ENCODE measurements at regions not wholly inside any gene's neighbourhood (a gene's known extent, or its start where the extent isn't known, plus 50 kb on each side); places are given as distances from the start of the nearest gene placed in this dataset.

- no peak overlapping the region for H3K27ac ChIP-seq
- intact Hi-C loops (cut with DNase I): no loop called here
- no peaks in the 10 kb centered on the region for H3K9me3 ChIP-seq
- H3K36me3 ChIP-seq: no peaks in the 10 kb centered on the region
- H3K27me3 ChIP-seq: no peaks in the 10 kb centered on the region
- H3K4me3 ChIP-seq: no peak overlapping the region
- TF ChIP-seq, protein P1, sequence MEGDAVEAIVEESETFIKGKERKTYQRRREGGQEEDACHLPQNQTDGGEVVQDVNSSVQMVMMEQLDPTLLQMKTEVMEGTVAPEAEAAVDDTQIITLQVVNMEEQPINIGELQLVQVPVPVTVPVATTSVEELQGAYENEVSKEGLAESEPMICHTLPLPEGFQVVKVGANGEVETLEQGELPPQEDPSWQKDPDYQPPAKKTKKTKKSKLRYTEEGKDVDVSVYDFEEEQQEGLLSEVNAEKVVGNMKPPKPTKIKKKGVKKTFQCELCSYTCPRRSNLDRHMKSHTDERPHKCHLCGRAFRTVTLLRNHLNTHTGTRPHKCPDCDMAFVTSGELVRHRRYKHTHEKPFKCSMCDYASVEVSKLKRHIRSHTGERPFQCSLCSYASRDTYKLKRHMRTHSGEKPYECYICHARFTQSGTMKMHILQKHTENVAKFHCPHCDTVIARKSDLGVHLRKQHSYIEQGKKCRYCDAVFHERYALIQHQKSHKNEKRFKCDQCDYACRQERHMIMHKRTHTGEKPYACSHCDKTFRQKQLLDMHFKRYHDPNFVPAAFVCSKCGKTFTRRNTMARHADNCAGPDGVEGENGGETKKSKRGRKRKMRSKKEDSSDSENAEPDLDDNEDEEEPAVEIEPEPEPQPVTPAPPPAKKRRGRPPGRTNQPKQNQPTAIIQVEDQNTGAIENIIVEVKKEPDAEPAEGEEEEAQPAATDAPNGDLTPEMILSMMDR (IDR thresholded peaks at IDR 0.05): no peak
- no peak for TF ChIP-seq POLR2A (IDR thresholded peaks at IDR 0.05)
- no peaks in the 10 kb centered on the region for H3K4me1 ChIP-seq
- DNase-seq: no peak
Measured at GRCh38 chr11:127061947-127062346, 61.4 kb upstream of the KIRREL3 start.

DNA sequence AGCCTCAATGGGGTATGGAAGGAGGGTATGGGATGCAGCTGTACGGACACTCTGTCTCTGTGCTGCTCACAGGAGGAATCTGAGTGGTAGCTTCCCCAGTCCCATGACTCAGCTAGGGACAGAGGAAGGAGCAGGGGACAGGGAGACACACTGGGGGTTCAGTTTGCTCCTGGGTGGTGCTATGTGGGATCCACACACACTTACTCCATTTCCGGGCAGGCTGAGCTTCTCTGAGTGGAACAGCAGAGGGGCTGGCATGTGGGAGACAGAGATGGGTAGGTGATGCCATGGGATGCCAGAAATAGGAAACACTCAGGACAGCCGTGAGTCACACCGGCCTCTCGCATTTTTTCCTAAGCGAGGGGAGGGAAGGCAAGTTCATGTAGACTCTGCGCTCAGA is 59.2 kb upstream of the KIRREL3 start:
- no peak for DNase-seq
- intact Hi-C loops (cut with DNase I): no loop called here
- 83 to 85% methylated on average over 7 of the region's 7 CpGs for WGBS, 2 donors
- H3K4me1 ChIP-seq: no peaks in the 10 kb centered on the region
- H3K27ac ChIP-seq: no peak overlapping the region
- H3K4me3 ChIP-seq: no peak overlapping the region
- H3K9me3 ChIP-seq: no peaks in the 10 kb centered on the region
- H3K27me3 ChIP-seq: no peaks in the 10 kb centered on the region
- TF ChIP-seq, protein P1 (IDR thresholded peaks at IDR 0.05): no peak
- TF ChIP-seq POLR2A (IDR thresholded peaks at IDR 0.05): no peak
- H3K36me3 ChIP-seq: no peaks in the 10 kb centered on the region

DNA sequence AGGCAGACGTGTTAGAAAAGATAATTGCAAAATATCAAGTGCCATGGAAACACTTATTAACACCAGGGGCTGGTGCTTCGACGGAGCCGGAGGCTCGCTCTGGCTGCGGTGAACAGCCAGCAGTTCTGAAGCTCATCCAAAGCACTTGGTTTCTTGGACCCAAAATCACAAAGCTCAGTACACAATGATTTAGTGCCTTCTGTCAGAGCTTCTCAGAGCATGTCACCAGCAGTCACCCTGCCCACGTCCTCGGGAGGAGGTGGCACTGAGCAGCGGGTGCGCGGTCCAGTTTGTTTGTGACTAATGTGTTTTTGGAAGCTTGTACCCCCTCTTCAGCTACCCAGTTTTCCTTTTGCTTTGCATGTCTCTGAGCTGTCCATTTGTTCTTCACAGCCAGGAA is 58.7 kb upstream of the KIRREL3 start:
- Histone ChIP-seq H3K9me3 (no peaks in the 10 kb centered on the region), H3K27ac (no peak overlapping the region), H3K4me1 (no peaks in the 10 kb centered on the region), H3K36me3 (no peaks in the 10 kb centered on the region), H3K4me3 (no peak overlapping the region), H3K27me3 (no peaks in the 10 kb centered on the region)
- intact Hi-C loops (cut with DNase I): no loop called here
- DNase-seq: no peak
- TF ChIP-seq, protein P1 (IDR thresholded peaks at IDR 0.05): no peak
- TF ChIP-seq POLR2A (IDR thresholded peaks at IDR 0.05): no peak
- 80 to 81% methylated on average over 11 of the region's 11 CpGs for WGBS, 2 donors

DNA sequence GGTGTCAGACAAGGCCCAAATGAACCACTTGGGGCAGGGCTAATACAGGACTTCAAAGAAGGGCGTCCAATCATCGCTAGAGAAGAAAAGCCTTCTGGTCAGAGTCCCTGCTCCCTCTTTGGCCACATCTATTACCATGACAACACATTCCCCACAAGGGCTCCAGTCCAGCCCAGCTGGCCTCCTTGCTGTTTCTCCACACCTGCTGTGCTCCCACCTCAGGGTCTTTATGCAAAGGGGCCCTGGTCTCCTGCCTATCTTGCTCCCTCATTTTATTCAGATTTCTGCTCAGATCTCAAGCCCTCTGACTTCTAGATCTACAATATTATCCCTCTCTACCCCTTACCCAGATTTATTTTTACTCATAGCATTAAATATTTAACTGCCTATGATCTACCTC is 58.0 kb upstream of the KIRREL3 start:
- intact Hi-C loops (cut with DNase I): no loop called here
- H3K9me3 ChIP-seq: no peaks in the 10 kb centered on the region
- 69 to 82% methylated on average over 2 of the region's 2 CpGs for WGBS, 2 donors
- H3K4me1 ChIP-seq: no peaks in the 10 kb centered on the region
- no peak overlapping the region for H3K4me3 ChIP-seq
- no peak overlapping the region for H3K27ac ChIP-seq
- no peak for TF ChIP-seq POLR2A (IDR thresholded peaks at IDR 0.05)
- TF ChIP-seq, protein P1 (IDR thresholded peaks at IDR 0.05): no peak
- no peaks in the 10 kb centered on the region for H3K36me3 ChIP-seq
- DNase-seq: no peak
- no peaks in the 10 kb centered on the region for H3K27me3 ChIP-seq

GRCh38 chr11:127057126-127057525 is 56.6 kb upstream of the KIRREL3 start:
- no peak for TF ChIP-seq POLR2A (IDR thresholded peaks at IDR 0.05)
- TF ChIP-seq, protein P1 (IDR thresholded peaks at IDR 0.05): no peak
- no peaks in the 10 kb centered on the region for H3K9me3 ChIP-seq
- no peaks in the 10 kb centered on the region for H3K4me1 ChIP-seq
- H3K4me3 ChIP-seq: no peak overlapping the region
- WGBS, 2 donors: 71 to 74% methylated on average over 7 to 8 of the region's 8 CpGs
- no peak overlapping the region for H3K27ac ChIP-seq
- no peaks in the 10 kb centered on the region for H3K27me3 ChIP-seq
- DNase-seq: no peak
- no peaks in the 10 kb centered on the region for H3K36me3 ChIP-seq
- intact Hi-C loops (cut with DNase I): no loop called here
